ENCODE measurements at regions not wholly inside any gene's neighbourhood (a gene's known extent, or its start where the extent isn't known, plus 50 kb on each side); places are given as distances from the start of the nearest gene placed in this dataset.

- no peak overlapping the region for H2BK120ac ChIP-seq (ENCODE audit: low read depth, low read length)
- no peak overlapping the region for H3K4ac ChIP-seq (ENCODE audit: low read length)
- no CpG with 5 or more reads among the region's 4 CpGs for WGBS, 2 donors (ENCODE audit: extremely low coverage in 2 of 2, insufficient read length in 2 of 2, insufficient replicate concordance in 1 of 2)
- H2AK5ac ChIP-seq (ENCODE audit: low read depth, low read length): no peak overlapping the region
- H2AFZ ChIP-seq (ENCODE audit: low read length): no peak overlapping the region
- H3K4me1 ChIP-seq (ENCODE audit: control insufficient read depth in 2 of 2, insufficient read depth in 1 of 2, low read depth in 1 of 2, low read length in 2 of 2): no peaks in the 10 kb centered on the region
- H4K8ac ChIP-seq (ENCODE audit: low read depth, low read length): no peak overlapping the region
- H3K18ac ChIP-seq (ENCODE audit: low read length): no peak overlapping the region
- DNase-seq (ENCODE audit: low spot score): no peak
- H3K27ac ChIP-seq (replicated peaks; ENCODE audit: low read length): no peak overlapping the region
- H3K23ac ChIP-seq (ENCODE audit: low read depth, low read length, poor library complexity): no peak overlapping the region
- peaks cover 2 to 3% of the 10 kb centered on the region in 2 donors for H3K9me3 ChIP-seq (replicated peaks in 1 of 2; ENCODE audit: control insufficient read depth in 2 of 2, insufficient read depth in 1 of 2, low read depth in 1 of 2, low read length in 2 of 2)
- H2BK5ac ChIP-seq (ENCODE audit: low read length): no peak overlapping the region
- no peaks in the 10 kb centered on the region for H3K36me3 ChIP-seq (replicated peaks in 1 of 2; ENCODE audit: control insufficient read depth in 2 of 2, insufficient read depth in 2 of 2, low read length in 2 of 2)
- no peak overlapping the region for H2BK12ac ChIP-seq (ENCODE audit: low read length)
- no peak overlapping the region for H3K4me3 ChIP-seq (ENCODE audit: low read length in 2 of 2)
- H2BK15ac ChIP-seq (ENCODE audit: low read length): no peak overlapping the region
- no peak overlapping the region for H3K9ac ChIP-seq (ENCODE audit: low read depth, low read length, poor library complexity)
- H3K79me1 ChIP-seq (ENCODE audit: low read depth, low read length): no peaks in the 10 kb centered on the region
- H4K91ac ChIP-seq (ENCODE audit: low read depth, low read length, poor library complexity): no peak overlapping the region
- H3K4me2 ChIP-seq (ENCODE audit: insufficient read depth, low read length, poor library complexity, severe bottlenecking): no peak overlapping the region
- no peaks in the 10 kb centered on the region for H3K27me3 ChIP-seq (ENCODE audit: control insufficient read depth in 3 of 3, insufficient read depth in 3 of 3, low read depth in 1 of 3, low read length in 3 of 3)
- H3K14ac ChIP-seq (ENCODE audit: low read length): no peak overlapping the region
These were observed 189.2 kb downstream of the TOX3 start for GRCh38 chr16:52357711-52358110.

- H3K36me3 ChIP-seq (replicated peaks in 1 of 2; ENCODE audit: control insufficient read depth in 2 of 2, insufficient read depth in 2 of 2, low read length in 2 of 2): no peaks in the 10 kb centered on the region
- no CpG with 5 or more reads among the region's 1 CpG for WGBS, 2 donors (ENCODE audit: extremely low coverage in 2 of 2, insufficient read length in 2 of 2, insufficient replicate concordance in 1 of 2)
- H3K9me3 ChIP-seq (replicated peaks in 1 of 2; ENCODE audit: control insufficient read depth in 2 of 2, insufficient read depth in 1 of 2, low read depth in 1 of 2, low read length in 2 of 2): peaks cover 0 to 3% of the 10 kb centered on the region in 2 donors
- no peak overlapping the region for H3K9ac ChIP-seq (ENCODE audit: low read depth, low read length, poor library complexity)
- no peak for DNase-seq (ENCODE audit: low spot score)
- no peak overlapping the region for H2BK15ac ChIP-seq (ENCODE audit: low read length)
- H3K27ac ChIP-seq (replicated peaks; ENCODE audit: low read length): no peak overlapping the region
- H3K4me1 ChIP-seq (ENCODE audit: control insufficient read depth in 2 of 2, insufficient read depth in 1 of 2, low read depth in 1 of 2, low read length in 2 of 2): no peaks in the 10 kb centered on the region
- no peak overlapping the region for H3K14ac ChIP-seq (ENCODE audit: low read length)
- no peak overlapping the region for H2AK5ac ChIP-seq (ENCODE audit: low read depth, low read length)
- no peak overlapping the region for H4K8ac ChIP-seq (ENCODE audit: low read depth, low read length)
- H3K4me3 ChIP-seq (ENCODE audit: low read length in 2 of 2): no peak overlapping the region
- no peak overlapping the region for H2BK120ac ChIP-seq (ENCODE audit: low read depth, low read length)
- H2BK12ac ChIP-seq (ENCODE audit: low read length): no peak overlapping the region
- no peak overlapping the region for H2AFZ ChIP-seq (ENCODE audit: low read length)
- H4K91ac ChIP-seq (ENCODE audit: low read depth, low read length, poor library complexity): no peak overlapping the region
- H3K79me1 ChIP-seq (ENCODE audit: low read depth, low read length): no peaks in the 10 kb centered on the region
- H2BK5ac ChIP-seq (ENCODE audit: low read length): no peak overlapping the region
- no peak overlapping the region for H3K4me2 ChIP-seq (ENCODE audit: insufficient read depth, low read length, poor library complexity, severe bottlenecking)
- no peaks in the 10 kb centered on the region for H3K27me3 ChIP-seq (ENCODE audit: control insufficient read depth in 3 of 3, insufficient read depth in 3 of 3, low read depth in 1 of 3, low read length in 3 of 3)
- no peak overlapping the region for H3K18ac ChIP-seq (ENCODE audit: low read length)
- H3K23ac ChIP-seq (ENCODE audit: low read depth, low read length, poor library complexity): no peak overlapping the region
- no peak overlapping the region for H3K4ac ChIP-seq (ENCODE audit: low read length)
These were observed 193.7 kb downstream of the TOX3 start for GRCh38 chr16:52353249-52353648.

- no peak overlapping the region for H2AFZ ChIP-seq (ENCODE audit: low read length)
- H3K9me3 ChIP-seq (replicated peaks in 1 of 2; ENCODE audit: control insufficient read depth in 2 of 2, insufficient read depth in 1 of 2, low read depth in 1 of 2, low read length in 2 of 2): peaks cover 0 to 3% of the 10 kb centered on the region in 2 donors
- no peak overlapping the region for H3K4ac ChIP-seq (ENCODE audit: low read length)
- no peak overlapping the region for H2BK5ac ChIP-seq (ENCODE audit: low read length)
- no peak overlapping the region for H3K27ac ChIP-seq (replicated peaks; ENCODE audit: low read length)
- no peak overlapping the region for H4K91ac ChIP-seq (ENCODE audit: low read depth, low read length, poor library complexity)
- no peak overlapping the region for H4K8ac ChIP-seq (ENCODE audit: low read depth, low read length)
- no peaks in the 10 kb centered on the region for H3K36me3 ChIP-seq (replicated peaks in 1 of 2; ENCODE audit: control insufficient read depth in 2 of 2, insufficient read depth in 2 of 2, low read length in 2 of 2)
- DNase-seq (ENCODE audit: low spot score): no peak
- H3K23ac ChIP-seq (ENCODE audit: low read depth, low read length, poor library complexity): no peak overlapping the region
- no peak overlapping the region for H3K4me3 ChIP-seq (ENCODE audit: low read length in 2 of 2)
- no peak overlapping the region for H2BK12ac ChIP-seq (ENCODE audit: low read length)
- no peaks in the 10 kb centered on the region for H3K4me1 ChIP-seq (ENCODE audit: control insufficient read depth in 2 of 2, insufficient read depth in 1 of 2, low read depth in 1 of 2, low read length in 2 of 2)
- no peak overlapping the region for H3K4me2 ChIP-seq (ENCODE audit: insufficient read depth, low read length, poor library complexity, severe bottlenecking)
- no peak overlapping the region for H3K14ac ChIP-seq (ENCODE audit: low read length)
- no peak overlapping the region for H2AK5ac ChIP-seq (ENCODE audit: low read depth, low read length)
- no peaks in the 10 kb centered on the region for H3K79me1 ChIP-seq (ENCODE audit: low read depth, low read length)
- H3K9ac ChIP-seq (ENCODE audit: low read depth, low read length, poor library complexity): no peak overlapping the region
- no peak overlapping the region for H2BK120ac ChIP-seq (ENCODE audit: low read depth, low read length)
- no peak overlapping the region for H2BK15ac ChIP-seq (ENCODE audit: low read length)
- no peak overlapping the region for H3K18ac ChIP-seq (ENCODE audit: low read length)
- WGBS, 2 donors (ENCODE audit: extremely low coverage in 2 of 2, insufficient read length in 2 of 2, insufficient replicate concordance in 1 of 2): no CpG with 5 or more reads among the region's 5 CpGs
- H3K27me3 ChIP-seq (ENCODE audit: control insufficient read depth in 3 of 3, insufficient read depth in 3 of 3, low read depth in 1 of 3, low read length in 3 of 3): no peaks in the 10 kb centered on the region
These were observed 195.5 kb downstream of the TOX3 start for GRCh38 chr16:52351451-52351850.

GRCh38 chr16:52350031-52350642, 196.8 kb downstream of the TOX3 start:
- H3K4ac ChIP-seq (ENCODE audit: low read length): no peak overlapping the region
- no peak overlapping the region for H3K4me2 ChIP-seq (ENCODE audit: insufficient read depth, low read length, poor library complexity, severe bottlenecking)
- WGBS, 2 donors (ENCODE audit: extremely low coverage in 2 of 2, insufficient read length in 2 of 2, insufficient replicate concordance in 1 of 2): no CpG with 5 or more reads among the region's 3 CpGs

More at GRCh38 chr16:52350031-52350642, 196.8 kb downstream of the TOX3 start:
- peaks cover 0 to under 1% of the 10 kb centered on the region in 2 donors for H3K9me3 ChIP-seq (replicated peaks in 1 of 2; ENCODE audit: control insufficient read depth in 2 of 2, insufficient read depth in 1 of 2, low read depth in 1 of 2, low read length in 2 of 2)
- H2BK15ac ChIP-seq (ENCODE audit: low read length): no peak overlapping the region
- no peak overlapping the region for H3K9ac ChIP-seq (ENCODE audit: low read depth, low read length, poor library complexity)
- H4K8ac ChIP-seq (ENCODE audit: low read depth, low read length): no peak overlapping the region
- no peak for DNase-seq (ENCODE audit: low spot score)
- H2BK120ac ChIP-seq (ENCODE audit: low read depth, low read length): no peak overlapping the region
- H3K23ac ChIP-seq (ENCODE audit: low read depth, low read length, poor library complexity): no peak overlapping the region
- H3K14ac ChIP-seq (ENCODE audit: low read length): no peak overlapping the region
- H3K36me3 ChIP-seq (replicated peaks in 1 of 2; ENCODE audit: control insufficient read depth in 2 of 2, insufficient read depth in 2 of 2, low read length in 2 of 2): no peaks in the 10 kb centered on the region
- H3K79me1 ChIP-seq (ENCODE audit: low read depth, low read length): no peaks in the 10 kb centered on the region
- H2AK5ac ChIP-seq (ENCODE audit: low read depth, low read length): no peak overlapping the region
- no peak overlapping the region for H3K4me3 ChIP-seq (ENCODE audit: low read length in 2 of 2)
- H4K91ac ChIP-seq (ENCODE audit: low read depth, low read length, poor library complexity): no peak overlapping the region
- H3K27me3 ChIP-seq (ENCODE audit: control insufficient read depth in 3 of 3, insufficient read depth in 3 of 3, low read depth in 1 of 3, low read length in 3 of 3): no peaks in the 10 kb centered on the region
- no peaks in the 10 kb centered on the region for H3K4me1 ChIP-seq (ENCODE audit: control insufficient read depth in 2 of 2, insufficient read depth in 1 of 2, low read depth in 1 of 2, low read length in 2 of 2)
- H2AFZ ChIP-seq (ENCODE audit: low read length): no peak overlapping the region
- no peak overlapping the region for H3K18ac ChIP-seq (ENCODE audit: low read length)
- no peak overlapping the region for H3K27ac ChIP-seq (replicated peaks; ENCODE audit: low read length)
- no peak overlapping the region for H2BK12ac ChIP-seq (ENCODE audit: low read length)
- H2BK5ac ChIP-seq (ENCODE audit: low read length): no peak overlapping the region

Data from neuronal stem cell (in vitro differentiated cells).